ENCODE measurements at regions not wholly inside any gene's neighbourhood (a gene's known extent, or its start where the extent isn't known, plus 50 kb on each side); places are given as distances from the start of the nearest gene placed in this dataset.

- TF ChIP-seq CTCF (optimal IDR thresholded peaks at IDR 0.05 in 1 of 3, IDR thresholded peaks at IDR 0.05 in 1 of 3, conservative IDR thresholded peaks at IDR 0.05 in 1 of 3; ENCODE audit: extremely low read depth in 1 of 3, insufficient read depth in 2 of 3, low read length in 3 of 3): no peak
- TF ChIP-seq EZH2 (IDR thresholded peaks at IDR 0.05; ENCODE audit: low read length): no peak
Observed at GRCh38 chr12:43095669-43096280, 456.2 kb downstream of the ADAMTS20 start.

Data from keratinocyte (primary cell).